ENCODE measurements at regions not wholly inside any gene's neighbourhood (a gene's known extent, or its start where the extent isn't known, plus 50 kb on each side); places are given as distances from the start of the nearest gene placed in this dataset.
"Not testable (repeated sequence)": the region's sequence is repeated elsewhere in the genome, so short reads cannot be mapped to it uniquely, and the experiment has no call there.

DNA sequence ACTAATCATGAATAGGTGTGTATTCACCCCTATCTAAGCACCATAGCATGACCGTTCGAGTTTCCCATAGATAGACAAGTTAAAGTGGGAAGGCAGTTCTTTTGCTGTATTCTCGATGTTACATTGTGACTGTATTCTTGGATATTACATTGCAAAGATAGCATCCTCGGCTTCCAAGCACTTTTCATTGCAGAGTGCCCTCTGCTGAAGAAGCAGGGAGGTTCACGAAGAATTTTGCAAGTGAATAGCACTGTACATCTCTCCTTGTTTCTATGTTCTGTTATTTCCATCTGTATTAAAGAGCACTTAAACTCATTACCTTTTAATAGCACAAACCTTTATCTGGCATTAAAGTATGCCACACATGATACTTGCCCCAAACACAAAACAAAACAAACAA lies 426.7 kb upstream of the ARX start:
- peak in 1 of 3 donors; percentile 2 for DNase-seq (ENCODE audit: low read depth in 3 of 3, low spot score in 2 of 3)

- no peak for DNase-seq (ENCODE audit: low read depth in 3 of 3, low spot score in 2 of 3)
Observed at GRCh38 chrX:25433307-25433706, 417.5 kb upstream of the ARX start.

DNA sequence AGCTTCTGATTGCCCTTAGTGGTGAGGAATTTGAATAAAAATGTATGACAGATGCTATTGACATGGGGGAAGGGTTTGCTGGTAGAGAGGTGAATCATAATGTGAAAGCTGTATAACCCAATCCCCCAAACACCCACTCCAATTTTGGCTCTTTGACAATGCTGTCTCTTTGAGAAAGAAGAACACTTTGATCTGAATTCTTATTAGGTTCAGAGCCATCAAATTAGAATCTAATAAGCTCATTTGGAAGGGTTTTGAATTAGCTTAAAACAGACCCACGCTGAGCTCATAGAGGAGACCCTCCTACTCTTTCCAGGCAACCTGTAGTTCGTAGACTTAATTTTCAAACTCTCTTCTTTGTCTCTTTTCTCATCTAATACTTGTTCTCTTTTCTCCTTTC lies 416.6 kb upstream of the ARX start:
- no peak for DNase-seq (ENCODE audit: low read depth in 3 of 3, low spot score in 2 of 3)

GRCh38 chrX:25427873-25428555 lies 412.2 kb upstream of the ARX start:
- DNase-seq (ENCODE audit: low read depth in 3 of 3, low spot score in 2 of 3): no peak

- DNase-seq (ENCODE audit: low read depth in 3 of 3, low spot score in 2 of 3): not testable (repeated sequence)
Observed at GRCh38 chrX:25404163-25404562, 388.4 kb upstream of the ARX start.

- DNase-seq (ENCODE audit: low read depth in 3 of 3, low spot score in 2 of 3): peak in 2 of 3 donors; percentile 1 to 18
Observed at GRCh38 chrX:25389266-25389665, 373.5 kb upstream of the ARX start.

- no peak for DNase-seq (ENCODE audit: low read depth in 3 of 3, low spot score in 2 of 3)
Observed at GRCh38 chrX:25383196-25383595, 367.4 kb upstream of the ARX start.

DNA sequence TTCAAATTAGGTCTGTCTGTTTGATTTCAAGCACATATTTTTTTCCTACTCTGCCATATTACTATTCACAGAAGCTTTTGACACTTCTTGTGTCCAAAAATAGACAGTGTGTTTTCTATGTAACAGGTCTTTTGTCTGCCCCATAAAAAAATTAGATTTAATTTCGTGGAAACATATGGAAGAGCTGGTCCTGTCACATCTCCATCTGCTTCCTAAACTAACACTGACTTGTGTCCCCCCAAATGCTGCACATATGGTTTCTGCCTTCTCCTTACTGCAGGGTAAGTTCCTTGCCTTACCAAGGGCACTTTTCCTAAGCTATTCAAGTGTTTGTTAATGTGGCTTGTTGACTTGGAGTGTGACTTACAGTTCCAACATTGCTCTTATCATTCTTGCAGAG lies 340.7 kb upstream of the ARX start:
- no peak for DNase-seq (ENCODE audit: low read depth in 3 of 3, low spot score in 2 of 3)

DNA sequence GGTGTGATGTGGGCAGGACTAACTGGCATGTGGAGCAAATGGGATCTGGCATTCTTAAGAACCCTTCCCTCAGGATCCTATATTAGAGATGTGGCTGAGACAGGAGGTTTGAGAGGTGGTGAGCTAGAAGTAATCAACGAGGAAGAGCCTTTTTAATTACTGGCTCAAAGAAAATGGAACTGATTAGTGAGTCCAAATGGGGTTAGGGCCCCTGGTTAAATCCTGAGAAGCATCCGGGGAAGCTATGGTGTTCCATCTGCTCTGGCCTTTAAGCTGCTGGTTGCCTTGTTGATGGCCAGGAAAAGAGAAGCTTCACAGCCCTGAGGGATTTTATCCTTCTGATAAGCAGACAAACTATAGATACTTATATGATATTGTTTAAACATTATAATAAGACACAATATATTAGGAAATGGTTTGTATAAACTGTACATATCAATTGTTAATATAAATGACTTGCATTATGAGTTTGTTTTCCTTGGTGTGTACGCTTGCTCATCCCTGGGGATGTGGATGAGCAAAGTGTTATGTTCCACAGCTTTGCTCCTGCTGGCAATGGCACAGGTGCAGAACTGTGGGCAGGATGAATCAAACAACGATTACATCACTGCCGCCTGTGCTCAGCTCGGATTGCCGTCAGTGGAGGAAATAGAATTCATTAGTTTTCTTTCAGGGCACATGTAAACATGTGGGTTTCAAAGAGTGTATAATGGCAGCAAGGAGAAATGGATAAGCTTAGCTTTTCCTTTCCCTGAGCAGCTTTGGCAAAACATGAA lies 328.6 kb upstream of the ARX start:
- DNase-seq (ENCODE audit: low read depth in 3 of 3, low spot score in 2 of 3): no peak

GRCh38 chrX:25343060-25343459 lies 327.3 kb upstream of the ARX start:
- no peak for DNase-seq (ENCODE audit: low read depth in 3 of 3, low spot score in 2 of 3)

DNA sequence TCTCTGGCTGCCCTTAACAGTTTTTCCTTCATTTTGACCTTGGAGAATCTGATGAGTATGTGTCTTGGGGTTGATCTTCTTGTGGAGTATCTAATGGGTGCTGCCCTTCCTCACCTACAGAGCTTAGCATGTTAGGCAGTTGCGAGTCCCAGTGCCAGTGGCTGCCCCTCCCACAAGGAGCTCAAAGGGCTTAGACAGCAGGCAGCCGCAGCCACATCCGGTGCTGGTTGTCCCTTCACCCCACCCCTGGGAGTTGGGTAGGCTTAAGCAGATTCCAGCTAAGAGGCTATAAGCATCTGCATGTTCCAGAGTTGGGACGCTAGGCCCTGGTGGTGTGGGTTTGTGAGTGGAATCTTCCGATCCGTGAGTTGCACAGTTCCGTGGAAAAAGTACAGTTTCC lies 322.1 kb upstream of the ARX start:
- DNase-seq (ENCODE audit: low read depth in 3 of 3, low spot score in 2 of 3): no peak

- DNase-seq (ENCODE audit: low read depth in 3 of 3, low spot score in 2 of 3): no peak
Observed at GRCh38 chrX:25300994-25301393, 285.2 kb upstream of the ARX start.

GRCh38 chrX:25296850-25297249 lies 281.1 kb upstream of the ARX start:
- DNase-seq (ENCODE audit: low read depth in 3 of 3, low spot score in 2 of 3): no peak

GRCh38 chrX:25295466-25295865 lies 279.7 kb upstream of the ARX start:
- no peak for DNase-seq (ENCODE audit: low read depth in 3 of 3, low spot score in 2 of 3)

DNA sequence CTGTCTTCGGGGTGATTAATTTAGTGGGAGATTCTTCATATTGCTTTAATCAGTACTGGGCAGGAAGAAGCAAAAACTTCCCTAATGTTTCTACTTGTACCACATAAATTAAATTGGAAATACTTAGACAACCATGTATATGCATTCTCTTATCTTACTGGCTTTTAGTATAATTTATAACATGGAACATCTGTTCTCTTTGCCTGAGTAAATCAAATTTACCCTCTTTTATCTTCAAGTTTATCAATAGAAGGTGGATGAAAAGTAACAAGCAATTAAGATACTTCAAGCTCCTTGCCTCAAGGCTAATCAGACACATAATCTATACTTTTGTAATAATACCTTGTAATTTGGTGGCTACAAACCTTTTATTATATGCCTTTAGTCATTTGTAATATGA lies 274.4 kb upstream of the ARX start:
- DNase-seq (ENCODE audit: low read depth in 3 of 3, low spot score in 2 of 3): no peak

DNA sequence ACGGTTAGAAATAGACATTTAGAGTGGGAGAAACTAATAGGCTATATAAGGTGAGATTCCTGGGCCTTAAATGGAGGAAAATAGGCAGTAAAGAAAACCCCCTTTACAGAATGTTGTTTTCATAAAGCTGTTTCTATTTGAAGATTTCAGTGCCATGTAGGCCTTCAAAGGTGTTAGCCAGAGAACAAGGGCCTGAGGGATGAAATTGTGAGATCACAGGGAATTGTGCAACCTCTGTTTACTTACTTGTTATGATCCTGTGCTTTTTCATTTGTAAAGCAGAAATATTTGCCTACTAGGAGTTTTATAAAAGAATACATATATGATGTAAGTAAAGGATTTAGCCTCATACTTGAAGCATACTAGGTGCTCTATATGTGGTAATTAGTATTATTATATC lies 272.9 kb upstream of the ARX start:
- no peak for DNase-seq (ENCODE audit: low read depth in 3 of 3, low spot score in 2 of 3)

DNA sequence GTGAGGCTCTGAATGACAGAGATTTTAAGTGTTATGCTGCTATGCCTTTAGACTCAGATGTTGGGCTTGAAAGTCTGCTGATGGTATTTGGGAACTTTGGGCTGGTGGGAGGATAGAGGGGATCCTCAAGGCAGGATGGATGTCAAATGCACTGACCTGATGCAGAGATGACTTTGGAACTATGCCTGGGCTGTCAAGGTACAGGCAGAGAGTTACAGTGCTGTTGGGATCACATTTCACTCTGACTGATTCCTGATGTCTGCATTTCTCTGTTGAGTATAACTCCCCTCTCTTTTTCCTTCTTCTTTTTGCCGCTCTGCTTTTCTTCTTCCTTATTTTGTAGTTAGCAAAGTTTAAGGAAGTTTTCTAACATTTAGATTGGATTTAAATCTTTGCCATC lies 271.8 kb upstream of the ARX start:
- peak; percentile 3 to 23 (median 21) for DNase-seq (ENCODE audit: low read depth in 3 of 3, low spot score in 2 of 3)

DNA sequence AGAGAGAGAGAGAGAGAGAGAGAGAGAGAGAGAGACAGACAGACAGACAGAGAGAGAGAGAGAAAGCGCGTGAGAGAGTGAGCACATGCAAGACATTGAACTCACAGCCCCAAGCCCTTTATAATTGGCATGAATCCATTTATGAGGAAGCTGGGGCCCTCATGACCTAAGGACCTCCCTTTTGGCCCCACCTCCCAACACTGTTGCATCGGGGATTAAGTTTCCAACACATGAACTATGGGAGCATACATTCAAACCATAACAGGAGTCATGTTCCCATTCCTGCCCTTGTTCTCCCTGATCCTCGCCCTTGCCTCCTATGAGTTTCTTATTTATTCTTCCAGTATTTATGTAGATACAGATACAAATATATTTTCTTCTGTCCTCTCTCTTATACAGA lies 269.8 kb upstream of the ARX start:
- no peak for DNase-seq (ENCODE audit: low read depth in 3 of 3, low spot score in 2 of 3)

GRCh38 chrX:25279510-25279909 lies 263.7 kb upstream of the ARX start:
- no peak for DNase-seq (ENCODE audit: low read depth in 3 of 3, low spot score in 2 of 3)

- DNase-seq (ENCODE audit: low read depth in 3 of 3, low spot score in 2 of 3): no peak
Observed at GRCh38 chrX:25278341-25278740, 262.6 kb upstream of the ARX start.

DNA sequence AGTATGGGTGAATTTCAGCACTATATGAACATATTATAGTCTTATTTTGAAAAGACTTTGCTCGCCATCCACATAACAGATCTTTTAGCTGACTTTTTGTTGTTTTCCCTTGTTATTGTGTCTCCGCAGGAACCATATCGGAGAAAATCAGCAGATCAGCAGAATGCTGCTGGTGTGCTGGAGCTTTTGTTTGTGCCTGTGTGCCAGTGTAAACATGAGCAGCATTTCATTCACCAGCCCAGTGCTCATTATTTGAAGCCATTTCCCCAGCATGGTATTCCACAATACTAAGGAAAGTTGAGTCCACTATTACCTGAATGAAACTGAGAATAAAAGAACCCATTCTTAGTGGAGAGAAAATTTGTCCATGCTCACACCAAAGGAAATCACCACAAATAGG lies 261.8 kb upstream of the ARX start:
- no peak for DNase-seq (ENCODE audit: low read depth in 3 of 3, low spot score in 2 of 3)

DNA sequence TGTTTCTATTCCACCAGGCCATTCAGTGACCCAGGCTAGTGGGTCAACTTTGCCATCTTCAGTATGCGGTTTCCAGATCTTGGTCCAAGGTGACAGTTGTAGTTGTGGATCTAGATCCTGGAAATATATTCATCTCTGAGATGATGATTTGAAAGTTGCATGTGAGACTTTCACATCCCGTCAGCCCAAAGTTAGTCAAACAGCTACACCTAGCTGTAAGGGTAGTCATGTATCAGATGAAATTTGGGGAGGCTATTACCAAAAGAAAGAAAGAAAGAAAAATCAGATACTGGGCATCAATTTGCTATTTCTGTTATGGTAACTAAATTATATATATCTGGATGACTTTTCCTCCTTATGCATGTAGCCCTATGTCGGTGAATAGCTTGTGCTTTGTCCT lies 259.4 kb upstream of the ARX start:
- no peak for DNase-seq (ENCODE audit: low read depth in 3 of 3, low spot score in 2 of 3)

DNA sequence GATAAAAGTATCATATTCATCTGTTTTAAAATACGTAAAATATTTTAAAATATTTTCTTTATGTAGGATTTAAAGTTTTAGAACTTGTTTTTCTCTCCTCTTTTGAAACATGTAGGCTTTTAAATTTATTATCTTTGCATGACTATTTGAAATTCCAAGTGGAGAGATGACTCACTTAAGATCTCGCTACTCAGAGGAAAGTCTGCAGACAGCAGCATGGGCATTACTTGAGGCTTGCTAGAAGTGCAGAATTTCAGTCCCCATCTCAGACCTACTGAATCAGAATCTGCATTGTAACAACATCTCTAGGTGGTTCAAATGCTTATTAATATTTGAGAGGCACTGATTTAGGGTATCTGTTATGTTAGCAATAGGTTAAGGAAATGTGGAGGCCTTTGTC lies 225.7 kb upstream of the ARX start:
- DNase-seq (ENCODE audit: low read depth in 3 of 3, low spot score in 2 of 3): no peak
